GM18868 (cell line): ENCODE measurements at regions not wholly inside any gene's neighbourhood (a gene's known extent, or its start where the extent isn't known, plus 50 kb on each side); places are given as distances from the start of the nearest gene placed in this dataset.

Source experiments
- ATAC-seq: cut with Tn5 transposase; IDR thresholded peaks from one replicate; pipeline ENCODE4 v1.9.1; 2021; ENCODE audit warnings: mild to moderate bottlenecking, moderate library complexity; ENCODE audit not compliant: unreplicated experiment

DNA sequence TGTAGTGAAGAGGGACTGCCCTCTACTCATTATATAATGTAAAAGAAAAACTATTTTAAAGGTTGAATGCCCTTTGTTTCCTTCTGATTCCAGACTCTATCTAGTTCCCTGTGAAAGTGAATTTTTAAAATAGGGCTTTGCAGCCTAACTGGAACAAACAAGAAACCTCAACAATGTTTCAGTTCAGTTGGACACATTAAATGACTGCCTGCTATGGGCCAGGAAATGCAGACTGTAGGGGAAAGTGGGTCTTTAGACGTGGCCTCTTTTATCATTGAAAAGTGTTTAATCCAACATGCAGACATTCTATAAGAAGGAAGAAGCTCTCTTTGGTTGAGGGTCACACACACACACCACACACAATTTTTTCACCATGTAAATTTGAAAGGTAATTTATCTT is 289.1 kb downstream of the ICE1 start:
- ATAC-seq = no peak

DNA sequence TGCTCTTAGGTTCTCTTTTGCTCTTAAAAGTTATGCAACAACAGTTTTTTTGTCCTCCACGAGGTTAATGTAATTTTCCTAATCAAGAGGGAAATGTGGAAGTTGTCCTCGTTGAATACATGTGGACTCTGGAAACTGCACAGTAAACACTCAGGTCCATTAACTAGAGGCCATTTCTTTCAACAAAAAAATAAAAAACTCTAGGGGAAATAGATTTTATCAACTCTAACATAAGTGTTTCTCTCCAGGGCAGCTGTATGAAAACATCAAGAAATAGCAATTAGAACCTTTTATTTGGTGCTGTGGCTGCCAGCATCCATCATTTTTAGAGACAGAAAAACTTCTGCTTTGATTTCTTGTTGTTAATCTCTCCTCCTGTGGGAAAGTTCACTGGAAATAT is 288.6 kb downstream of the ICE1 start:
- ATAC-seq = no peak

DNA sequence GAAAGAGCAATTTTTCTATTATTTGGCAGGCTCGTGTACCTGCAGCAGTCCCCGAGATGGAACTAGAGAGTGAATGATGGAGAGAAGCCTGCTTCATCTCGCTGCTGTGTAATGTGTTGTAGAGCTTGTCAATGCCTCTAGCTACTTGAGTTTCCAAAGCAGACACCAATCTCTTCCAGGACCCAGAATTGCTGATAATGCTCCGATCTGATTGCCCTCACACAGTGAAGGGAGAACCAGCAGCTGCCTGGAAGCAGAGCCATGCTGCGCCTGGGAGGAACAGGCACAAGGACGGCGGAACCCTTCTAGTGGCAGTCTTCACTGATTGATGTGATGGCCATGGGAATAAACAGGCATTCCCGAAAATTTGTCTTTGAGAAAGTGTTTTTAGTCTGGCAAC is 288.0 kb downstream of the ICE1 start:
- ATAC-seq = no peak

DNA sequence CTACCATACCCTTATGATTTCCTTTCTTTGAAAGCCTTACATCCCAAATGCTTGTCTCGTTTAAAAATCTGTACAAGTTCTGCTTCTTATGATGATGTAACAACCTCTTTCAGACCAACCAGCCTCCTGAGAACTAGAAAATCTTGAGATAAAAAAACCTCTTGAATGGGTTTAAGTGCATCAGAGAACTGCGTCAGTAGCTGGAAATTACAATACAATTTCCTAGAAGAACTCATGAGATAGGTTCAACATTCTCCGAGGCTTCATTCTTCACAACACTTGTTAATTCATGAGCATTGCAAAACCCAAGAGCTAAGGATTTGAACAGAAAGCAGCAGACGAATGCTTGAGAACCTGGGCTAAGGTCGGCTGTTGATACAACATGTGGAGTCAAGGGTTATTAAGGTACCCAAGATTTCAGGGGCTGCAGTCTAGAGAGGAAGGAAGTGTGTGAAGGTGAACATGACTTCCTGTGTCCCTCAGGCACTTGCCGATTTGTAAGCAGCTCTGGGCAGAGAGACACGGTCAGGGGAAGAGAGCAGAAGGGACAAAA is 286.0 kb downstream of the ICE1 start:
- no peak for ATAC-seq

DNA sequence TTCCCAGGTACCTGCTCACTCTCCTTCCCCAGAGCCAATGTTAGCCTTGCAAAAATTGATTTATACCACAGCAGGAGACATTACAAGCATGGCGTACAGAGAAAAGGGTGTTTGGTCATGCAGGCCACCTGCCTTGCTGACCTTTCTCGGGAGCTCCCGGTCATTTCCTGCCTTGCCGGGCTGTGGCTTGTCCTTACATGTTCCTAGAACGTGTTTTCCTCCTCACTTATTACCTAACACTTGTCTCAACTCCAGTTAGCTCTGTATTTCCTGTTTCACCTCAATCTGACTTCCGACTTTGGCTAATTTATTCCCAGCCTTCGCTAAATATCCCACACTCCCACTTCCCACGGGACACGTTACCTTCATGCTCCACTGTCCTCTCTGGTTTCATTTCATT is 282.5 kb downstream of the ICE1 start:
- no peak for ATAC-seq

DNA sequence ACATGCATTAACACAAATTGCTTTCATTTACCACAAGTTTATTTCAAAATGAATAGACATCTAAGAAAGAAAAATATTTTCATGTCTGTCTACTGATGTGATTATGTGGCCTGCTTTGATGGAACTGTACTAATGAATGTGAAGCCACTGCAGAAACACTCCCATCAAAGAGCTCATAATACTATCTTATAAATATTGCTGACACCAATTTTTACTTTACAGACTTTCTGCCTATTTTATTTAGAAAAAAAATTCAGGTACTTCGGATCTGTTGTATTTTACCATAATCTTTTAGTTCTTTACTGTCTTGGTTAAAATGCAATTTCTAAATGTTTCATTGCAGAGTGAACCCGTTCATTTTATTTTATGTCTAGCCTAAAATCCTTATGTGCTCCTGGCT is 281.9 kb downstream of the ICE1 start:
- ATAC-seq = no peak

DNA sequence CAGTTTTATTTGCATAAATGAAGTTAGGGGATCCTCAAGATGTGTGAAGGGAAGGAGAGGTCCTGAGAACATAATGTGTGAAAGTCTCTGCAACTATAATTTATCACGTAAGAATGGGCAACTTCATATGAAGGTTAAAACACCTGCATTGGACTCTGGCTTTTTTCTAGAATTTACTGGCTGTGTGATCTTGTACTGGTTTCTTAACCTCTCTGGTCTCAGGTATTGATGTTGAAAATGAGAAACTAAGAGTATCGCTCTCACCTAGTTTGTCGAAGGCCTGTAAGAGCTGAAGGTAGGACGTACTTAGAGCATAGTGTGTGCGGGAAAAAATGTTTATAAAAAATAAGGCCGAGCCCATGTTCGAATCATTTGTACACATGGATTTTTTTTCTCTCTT is 280.5 kb downstream of the ICE1 start:
- no peak for ATAC-seq

DNA sequence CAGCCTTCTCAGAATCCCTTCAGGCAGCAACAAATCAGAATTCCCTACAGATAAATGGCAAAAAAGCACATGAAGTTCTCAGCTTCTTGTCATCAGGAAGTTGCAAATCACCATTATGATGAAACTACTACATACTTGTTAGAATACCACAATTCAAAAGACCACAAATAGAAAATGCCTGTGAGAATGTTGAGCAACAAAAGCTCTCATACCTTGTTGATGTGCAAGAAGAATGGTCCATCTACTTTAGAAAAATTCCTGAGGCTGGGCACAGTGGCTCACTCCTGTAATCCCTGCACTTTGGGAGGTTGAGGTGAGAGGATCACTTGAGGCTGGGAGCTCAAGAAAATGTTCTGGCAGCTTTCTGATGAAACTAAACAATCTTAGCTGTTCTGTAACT is 278.1 kb downstream of the ICE1 start:
- no peak for ATAC-seq

DNA sequence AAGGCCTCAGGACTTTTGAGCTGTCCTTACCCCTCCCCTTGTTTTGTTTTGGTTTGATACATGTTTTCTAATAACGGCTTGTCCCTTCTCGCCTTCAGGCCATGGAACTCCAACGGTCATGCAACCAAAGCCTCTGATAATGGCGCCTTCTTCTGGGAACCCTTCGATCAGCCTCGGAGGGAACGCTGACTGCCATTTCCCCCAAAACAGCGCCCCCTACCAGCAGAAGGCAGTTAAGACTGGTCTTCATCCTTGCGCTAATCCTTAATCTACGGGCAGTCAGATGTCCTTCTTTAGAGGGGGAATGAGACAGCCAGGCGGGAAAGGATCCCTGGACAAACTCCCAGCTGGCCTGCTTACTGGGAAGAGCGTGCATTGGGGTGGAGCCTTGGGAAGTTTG is 276.6 kb downstream of the ICE1 start:
- ATAC-seq = no peak

DNA sequence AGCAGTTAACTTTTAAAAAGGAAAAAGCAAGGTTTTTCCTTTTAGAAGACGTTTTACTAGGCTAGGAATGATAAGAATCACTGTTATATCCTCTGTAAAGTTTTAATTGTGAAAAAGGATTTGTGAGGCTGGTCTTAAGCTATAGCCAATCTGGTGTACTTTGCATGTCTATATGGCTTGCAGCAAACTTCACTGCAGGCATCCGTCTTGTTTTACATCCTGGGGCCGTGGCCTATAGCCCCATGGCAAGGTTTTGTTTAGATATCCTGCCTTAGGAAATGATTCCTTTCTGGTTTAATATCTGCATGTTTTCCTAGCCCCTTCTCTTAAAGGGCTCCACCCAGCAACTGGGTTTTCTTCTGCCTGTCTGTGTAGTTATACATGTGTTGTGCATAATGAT is 272.8 kb downstream of the ICE1 start:
- ATAC-seq = no peak

DNA sequence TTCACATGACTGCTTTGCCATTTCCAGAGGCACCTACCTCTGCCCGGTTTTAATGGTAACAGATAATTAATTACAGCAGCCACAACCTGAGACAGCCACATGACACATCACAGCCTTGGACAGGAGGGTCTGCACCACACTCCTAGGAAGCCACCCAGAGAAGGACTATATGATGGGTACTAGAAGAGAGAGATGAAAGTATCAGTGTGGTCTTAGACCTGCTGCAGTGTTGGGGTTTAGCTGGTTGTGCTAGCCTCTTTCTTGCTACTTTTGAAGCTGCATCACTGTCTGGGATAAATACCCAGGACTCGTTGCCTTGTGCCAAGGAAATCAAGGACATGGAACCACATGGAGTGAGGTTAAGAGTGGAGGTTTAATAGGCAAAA is 266.4 kb downstream of the ICE1 start:
- ATAC-seq = no peak

DNA sequence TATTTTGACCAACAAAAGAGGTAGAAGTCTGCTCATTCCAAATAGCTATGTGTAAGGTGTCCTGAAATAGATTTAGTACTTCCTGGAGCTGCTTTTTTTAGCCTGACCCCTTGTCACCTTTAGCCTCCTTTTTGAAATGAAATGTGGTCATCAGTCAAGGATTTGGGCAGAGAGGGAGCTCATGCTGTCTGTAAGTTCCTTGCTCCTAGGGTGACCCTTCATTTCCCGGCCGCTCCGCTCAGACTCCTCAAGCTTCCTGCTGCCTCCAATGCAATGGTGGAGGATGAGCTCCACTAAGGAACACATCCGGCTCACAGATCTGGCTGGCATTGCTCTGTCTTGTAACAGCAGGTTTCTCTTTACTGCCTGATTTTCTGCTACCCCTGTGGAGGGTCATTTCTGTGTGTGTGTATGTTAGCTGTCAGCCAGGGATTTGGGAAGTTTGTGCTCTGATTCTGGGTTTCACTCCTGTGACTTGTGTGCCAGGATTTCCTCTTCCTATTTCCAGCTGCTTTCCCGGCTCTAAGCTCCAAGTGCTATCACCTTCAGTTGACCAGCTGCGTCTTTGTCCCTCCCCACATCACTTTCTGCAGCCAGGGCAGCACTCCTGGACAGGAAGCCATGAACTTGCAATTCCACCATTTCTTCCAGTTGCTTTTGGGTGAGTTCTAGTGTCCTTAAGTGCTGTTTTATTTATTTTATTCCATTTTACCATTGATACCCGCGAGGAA is 265.9 kb downstream of the ICE1 start:
- no peak for ATAC-seq

DNA sequence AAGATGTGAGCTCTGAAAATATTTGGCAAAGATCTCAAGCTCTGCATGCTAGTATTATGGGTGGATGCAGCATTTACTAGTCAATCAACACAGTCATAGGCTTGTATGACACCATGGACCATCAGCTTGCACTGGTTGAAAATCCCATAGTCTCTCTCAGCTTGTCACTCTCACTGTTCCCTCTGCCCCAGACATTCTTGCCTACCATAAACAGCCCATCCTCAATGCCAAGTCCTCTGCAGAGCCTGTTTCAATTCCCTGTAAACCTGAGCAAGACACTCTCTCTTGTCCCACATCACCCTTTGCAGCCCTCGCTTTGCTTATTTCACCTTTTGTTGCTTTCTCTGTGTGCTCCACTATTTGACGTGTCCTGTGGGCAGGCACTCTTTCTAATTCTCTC is 264.6 kb downstream of the ICE1 start:
- ATAC-seq = no peak

DNA sequence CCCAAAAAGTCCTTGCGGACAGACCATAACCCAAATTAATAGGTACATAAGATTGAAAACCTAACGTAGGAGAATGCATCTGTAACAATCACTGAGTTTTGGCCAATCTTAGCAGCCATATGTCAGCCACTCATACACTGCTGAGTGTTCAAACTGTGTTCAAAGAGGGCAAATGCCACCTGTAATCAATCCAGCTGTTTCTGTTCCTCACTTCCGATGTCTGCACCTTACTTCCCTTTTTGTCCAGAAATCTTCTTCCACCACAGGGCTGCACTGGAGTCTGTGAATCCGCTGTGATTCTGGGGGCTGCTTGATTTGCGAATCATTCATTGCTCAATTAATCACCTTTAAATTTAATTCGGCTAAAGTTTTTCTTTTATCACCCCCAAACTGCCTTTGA is 263.9 kb downstream of the ICE1 start:
- ATAC-seq = no peak

DNA sequence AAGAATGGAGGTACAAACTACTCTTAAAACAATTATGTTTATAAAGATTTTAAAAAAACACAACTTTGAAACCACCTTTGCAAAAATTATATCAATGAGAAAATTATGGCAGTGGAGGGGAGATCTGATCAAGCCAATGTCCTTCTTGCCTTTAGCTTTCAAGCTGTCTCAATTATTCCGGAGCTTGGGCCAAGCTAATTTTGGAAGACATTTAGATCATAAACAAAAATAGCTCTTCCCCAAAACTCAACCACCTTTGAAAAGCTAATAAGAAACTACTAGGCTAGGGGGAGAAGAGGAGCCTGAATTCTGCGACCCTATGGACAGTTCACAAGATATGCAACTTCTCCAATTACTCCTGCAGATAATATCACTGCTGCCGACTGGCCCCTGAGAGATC is 263.3 kb downstream of the ICE1 start:
- no peak for ATAC-seq

DNA sequence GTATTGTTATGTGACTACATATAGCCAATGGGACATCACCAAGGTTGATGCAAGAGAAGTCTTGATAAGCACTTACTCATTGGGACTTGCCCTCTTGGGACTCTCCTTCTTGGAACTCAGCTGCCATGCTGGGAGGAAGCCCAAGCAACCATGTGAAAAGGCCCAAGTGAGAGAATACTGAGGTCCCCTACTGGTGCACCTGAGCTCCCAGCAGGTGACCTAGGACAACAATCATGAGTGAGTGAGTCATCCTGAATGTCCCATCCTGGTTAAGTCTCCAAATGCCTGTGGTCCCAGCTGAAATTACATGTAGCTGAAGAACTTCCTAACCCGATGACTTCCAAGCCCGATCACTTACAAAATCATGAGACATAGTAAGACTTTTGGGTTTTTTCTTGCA is 260.7 kb downstream of the ICE1 start:
- ATAC-seq = no peak

DNA sequence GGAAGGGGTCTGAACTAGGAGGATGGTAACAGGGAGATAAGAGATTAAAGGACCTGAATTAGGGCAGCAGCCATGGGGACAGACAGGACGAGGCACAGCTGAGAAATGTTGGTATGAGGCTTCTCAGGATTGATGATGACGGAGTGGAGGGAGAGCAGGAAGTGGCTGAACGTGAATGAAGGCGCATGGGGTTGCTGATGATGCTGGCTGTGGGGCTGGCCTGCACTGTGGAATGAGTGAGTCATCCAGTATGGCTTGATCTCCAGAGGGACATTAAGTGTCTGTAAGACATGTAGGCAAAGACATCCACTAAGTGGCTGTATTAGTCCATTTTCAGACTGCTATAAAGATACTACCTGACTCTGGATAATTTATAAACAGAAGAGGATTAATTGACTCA is 256.4 kb downstream of the ICE1 start:
- ATAC-seq = no peak

DNA sequence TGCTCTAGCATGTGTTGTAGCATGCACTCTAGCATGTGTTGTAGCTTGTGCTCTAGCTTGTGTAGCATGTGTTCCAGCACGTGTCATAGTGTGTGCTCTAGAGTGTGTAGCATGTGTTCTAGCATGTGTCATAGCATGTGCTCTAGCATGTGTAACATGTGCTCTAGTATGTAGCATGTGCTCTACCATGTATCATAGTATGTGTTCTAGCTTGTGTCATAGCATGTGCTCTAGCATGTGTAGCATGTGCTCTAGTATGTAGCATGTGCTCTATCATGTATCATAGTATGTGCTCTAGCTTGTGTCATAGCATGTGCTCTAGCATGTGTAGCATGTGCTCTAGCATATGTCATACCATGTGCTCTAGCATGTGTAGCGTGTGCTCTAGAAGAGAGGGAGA is 255.3 kb downstream of the ICE1 start:
- ATAC-seq = no peak

DNA sequence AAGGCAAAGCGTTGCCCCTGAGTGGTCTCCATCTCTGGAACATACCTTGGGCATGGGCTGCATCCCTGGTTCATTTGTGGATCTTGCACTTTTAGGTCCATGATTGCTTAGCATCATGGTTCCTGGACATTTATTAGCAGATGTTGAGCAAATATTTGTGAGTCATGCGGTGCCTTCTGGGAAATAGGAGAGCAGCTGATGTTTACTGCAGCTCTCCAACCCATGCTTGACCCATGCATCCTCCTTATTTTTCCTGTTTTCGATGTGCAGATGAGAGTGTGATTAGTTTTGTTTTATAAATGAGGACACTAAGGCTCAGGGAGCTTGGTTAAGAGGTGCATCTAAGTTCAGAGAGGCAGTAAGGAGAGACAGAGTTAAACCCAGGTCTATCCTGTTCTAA is 253.7 kb downstream of the ICE1 start:
- no peak for ATAC-seq

DNA sequence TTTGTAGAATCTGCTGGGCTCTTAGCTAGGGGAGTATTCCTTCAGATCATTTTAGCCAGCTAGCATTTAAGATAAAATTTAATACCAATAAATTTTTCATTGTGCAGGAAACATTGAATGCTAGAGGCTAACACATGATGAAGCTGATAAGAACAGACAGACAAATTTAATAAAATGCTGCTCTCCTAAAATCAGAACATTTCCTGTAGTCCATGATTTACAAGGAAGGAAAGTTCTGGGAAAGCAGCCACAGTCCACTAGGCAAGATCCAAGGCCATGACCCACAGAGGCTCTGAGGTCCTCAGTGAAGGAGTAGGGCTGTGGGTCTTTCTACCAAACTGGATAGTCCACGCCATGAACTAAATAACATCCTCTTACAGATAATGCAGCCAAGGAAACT is 253.0 kb downstream of the ICE1 start:
- ATAC-seq = no peak

DNA sequence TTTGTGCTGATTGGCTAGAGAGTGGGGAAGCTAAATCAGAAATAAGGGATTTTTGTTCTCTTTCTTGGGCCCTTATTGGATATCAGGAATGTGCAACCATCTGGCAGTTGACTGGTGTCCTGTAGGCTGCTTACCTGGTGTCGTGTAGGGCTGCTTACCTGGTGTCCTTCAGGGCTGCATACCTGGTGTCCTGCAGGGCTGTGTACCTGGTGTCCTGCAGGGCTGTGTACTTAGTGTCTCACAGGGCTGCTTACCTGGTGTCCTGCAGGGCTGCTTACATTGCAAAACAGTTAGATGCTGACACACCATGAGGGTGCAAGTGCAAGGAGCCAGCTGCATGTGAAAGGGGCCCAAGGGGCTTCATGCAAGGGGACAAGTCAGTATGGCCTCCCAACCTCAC is 249.3 kb downstream of the ICE1 start:
- ATAC-seq = no peak

DNA sequence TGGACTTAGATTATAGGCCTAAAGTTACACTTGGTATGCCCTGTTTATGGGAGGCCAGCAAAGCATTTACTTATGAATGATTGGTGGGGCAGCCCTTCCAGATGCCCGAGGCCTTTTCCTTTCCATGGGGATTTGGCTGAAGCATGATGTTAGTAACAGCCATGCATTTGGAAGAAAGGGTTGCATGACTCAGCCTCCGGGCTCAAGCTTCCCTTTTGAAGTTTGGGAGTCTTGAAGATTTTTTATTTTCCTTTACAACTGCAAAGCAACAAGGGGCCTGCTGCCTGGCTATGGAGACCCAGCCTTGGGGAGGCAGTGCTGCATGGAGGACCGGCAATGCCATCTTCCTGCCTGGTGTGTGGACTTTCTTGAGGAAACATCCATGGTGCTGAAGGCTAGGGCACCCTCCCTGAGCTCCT is 244.7 kb downstream of the ICE1 start:
- no peak for ATAC-seq

DNA sequence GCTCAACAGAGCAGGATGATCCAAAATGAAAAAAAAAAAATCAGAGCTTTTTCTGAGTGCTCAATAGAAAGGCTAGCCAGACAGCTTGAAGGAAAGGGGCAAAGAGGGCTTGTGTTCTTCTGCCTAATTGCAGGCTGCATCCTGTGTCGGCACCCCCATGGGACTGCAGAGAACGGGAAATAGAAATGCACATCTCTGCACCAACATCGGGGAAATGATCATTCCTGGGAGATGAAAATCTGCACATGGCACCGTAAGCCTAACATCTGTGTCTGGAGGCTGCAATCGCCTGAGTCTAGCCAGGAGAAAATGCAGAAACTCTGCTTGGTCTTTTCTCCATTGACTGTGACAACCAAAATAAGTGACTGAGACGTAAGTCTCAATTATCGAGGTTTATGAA is 243.9 kb downstream of the ICE1 start:
- no peak for ATAC-seq
